Epithelial cell of esophagus (primary cell): ENCODE measurements at regions not wholly inside any gene's neighbourhood (a gene's known extent, or its start where the extent isn't known, plus 50 kb on each side); places are given as distances from the start of the nearest gene placed in this dataset.
A peak's percentile ranks its signal among the peaks of the same experiment; 100 is the strongest.
"Not testable (repeated sequence)": the region's sequence is repeated elsewhere in the genome, so short reads cannot be mapped to it uniquely, and the experiment has no call there.

Source experiments
- DNase-seq: peaks from one replicate; pipeline ENCODE4 v3.0.0; 2010; ENCODE audit warnings: low read depth
- H3K4me3 ChIP-seq: 2 replicates; pipeline ENCODE4 v1.5.1; 2011; ENCODE audit warnings: mild to moderate bottlenecking, low read length, control low read depth
- TF ChIP-seq, protein P1 (sequence below): IDR thresholded peaks from 2 replicates; pipeline ENCODE4 v1.5.1; 2011; ENCODE audit warnings: low read depth, mild to moderate bottlenecking, low read length, control low read depth, inconsistent platforms; ENCODE audit not compliant: insufficient read depth; ENCODE audit errors: missing control alignments

DNA sequence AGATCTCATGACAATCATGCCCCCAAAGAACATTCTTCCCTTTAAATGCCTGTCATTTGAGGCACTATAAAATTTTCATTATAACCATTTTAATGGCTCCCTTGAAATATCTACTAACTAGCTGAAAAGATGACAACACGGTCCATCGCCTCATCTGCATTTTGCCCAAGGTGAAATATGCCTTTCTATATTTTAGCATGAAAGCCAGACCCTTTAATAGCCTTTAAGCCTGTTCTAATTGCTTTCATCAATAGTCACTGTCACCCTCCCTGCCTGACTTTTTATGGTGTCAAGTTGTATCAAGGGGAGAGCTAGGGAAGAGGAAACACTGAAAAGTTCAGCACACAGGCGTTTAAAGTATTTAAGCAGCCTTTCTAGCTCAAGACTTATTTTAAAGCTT is 144.1 kb upstream of the PRICKLE2 start:
- no peak for DNase-seq
- TF ChIP-seq, protein P1, sequence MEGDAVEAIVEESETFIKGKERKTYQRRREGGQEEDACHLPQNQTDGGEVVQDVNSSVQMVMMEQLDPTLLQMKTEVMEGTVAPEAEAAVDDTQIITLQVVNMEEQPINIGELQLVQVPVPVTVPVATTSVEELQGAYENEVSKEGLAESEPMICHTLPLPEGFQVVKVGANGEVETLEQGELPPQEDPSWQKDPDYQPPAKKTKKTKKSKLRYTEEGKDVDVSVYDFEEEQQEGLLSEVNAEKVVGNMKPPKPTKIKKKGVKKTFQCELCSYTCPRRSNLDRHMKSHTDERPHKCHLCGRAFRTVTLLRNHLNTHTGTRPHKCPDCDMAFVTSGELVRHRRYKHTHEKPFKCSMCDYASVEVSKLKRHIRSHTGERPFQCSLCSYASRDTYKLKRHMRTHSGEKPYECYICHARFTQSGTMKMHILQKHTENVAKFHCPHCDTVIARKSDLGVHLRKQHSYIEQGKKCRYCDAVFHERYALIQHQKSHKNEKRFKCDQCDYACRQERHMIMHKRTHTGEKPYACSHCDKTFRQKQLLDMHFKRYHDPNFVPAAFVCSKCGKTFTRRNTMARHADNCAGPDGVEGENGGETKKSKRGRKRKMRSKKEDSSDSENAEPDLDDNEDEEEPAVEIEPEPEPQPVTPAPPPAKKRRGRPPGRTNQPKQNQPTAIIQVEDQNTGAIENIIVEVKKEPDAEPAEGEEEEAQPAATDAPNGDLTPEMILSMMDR, result no peak
- no peak overlapping the region for H3K4me3 ChIP-seq

DNA sequence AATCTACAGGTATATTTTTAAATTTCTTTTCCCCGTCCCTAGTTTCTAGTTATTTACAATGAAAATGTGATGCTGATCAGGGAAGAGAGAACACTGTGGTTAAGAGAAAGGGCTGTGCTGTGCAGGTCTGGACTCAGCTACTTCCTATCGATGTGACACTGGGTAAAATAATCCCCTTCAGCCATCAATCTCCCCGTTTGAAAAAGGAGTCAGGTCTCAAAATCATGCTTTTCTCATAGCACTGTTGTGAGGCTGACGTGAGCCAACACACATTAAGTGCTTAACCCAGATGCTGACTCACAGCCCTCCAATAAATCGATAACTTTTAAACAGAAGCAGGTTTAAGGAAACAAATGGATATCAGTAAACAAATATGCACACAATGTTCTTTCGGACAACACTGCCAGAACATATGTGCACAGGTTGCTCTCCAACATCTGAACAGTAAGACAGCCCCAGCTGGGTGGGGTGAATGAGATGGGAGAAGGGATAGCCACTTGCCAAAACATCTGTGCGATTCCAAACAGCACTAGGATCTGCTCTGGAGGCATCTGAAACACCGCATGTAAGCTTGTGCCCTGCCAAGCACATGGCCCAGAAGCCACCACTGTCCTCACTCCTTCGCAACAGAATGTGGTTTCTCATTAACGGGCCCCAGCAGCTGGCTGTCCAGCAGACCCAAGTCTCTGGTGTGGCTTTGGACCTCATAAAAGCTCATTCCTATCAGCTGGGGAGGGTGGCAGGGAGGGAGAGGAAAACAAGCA is 143.2 kb upstream of the PRICKLE2 start:
- DNase-seq, result no peak
- TF ChIP-seq, protein P1, result no peak
- no peak overlapping the region for H3K4me3 ChIP-seq

DNA sequence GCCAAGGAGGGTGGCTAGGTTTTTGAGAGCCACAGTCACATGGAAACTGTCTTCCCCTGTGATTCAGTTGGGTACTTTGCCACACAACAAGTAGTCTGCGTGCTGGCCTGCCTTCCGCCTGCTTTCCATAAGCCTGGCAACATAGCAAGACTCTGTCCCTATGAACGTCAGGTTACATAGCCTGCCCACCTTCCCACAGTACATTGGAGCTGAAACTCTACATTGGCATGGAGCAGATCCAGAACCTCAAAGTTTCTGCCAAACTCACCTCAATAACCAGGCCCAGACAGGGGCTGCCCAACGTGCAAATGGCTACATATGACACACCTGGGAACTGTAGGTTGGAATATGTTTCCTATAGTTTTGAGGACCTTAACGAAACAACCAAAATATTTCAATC is 140.6 kb upstream of the PRICKLE2 start:
- no peak overlapping the region for H3K4me3 ChIP-seq
- TF ChIP-seq, protein P1, result no peak
- no peak for DNase-seq

DNA sequence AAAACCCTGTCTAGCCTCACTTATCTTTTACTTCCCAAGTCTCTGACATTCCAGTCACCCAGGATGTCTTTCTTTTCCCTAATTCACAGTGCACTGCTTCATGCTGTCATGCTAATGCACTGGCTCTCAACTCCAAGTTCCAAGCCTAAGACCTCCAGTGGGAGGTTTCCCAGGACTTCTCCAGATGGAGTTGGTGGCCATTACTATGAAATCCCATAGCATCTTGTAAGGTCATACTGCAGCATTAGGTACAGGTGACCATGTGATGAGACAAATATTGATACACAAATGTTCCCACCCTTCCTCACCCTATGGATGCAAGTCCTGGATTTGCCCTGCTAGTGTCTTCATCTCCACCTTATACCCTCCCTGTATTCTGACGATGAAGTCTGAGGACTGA is 138.6 kb upstream of the PRICKLE2 start:
- DNase-seq, result no peak
- H3K4me3 ChIP-seq, result no peak overlapping the region
- TF ChIP-seq, protein P1, result no peak

DNA sequence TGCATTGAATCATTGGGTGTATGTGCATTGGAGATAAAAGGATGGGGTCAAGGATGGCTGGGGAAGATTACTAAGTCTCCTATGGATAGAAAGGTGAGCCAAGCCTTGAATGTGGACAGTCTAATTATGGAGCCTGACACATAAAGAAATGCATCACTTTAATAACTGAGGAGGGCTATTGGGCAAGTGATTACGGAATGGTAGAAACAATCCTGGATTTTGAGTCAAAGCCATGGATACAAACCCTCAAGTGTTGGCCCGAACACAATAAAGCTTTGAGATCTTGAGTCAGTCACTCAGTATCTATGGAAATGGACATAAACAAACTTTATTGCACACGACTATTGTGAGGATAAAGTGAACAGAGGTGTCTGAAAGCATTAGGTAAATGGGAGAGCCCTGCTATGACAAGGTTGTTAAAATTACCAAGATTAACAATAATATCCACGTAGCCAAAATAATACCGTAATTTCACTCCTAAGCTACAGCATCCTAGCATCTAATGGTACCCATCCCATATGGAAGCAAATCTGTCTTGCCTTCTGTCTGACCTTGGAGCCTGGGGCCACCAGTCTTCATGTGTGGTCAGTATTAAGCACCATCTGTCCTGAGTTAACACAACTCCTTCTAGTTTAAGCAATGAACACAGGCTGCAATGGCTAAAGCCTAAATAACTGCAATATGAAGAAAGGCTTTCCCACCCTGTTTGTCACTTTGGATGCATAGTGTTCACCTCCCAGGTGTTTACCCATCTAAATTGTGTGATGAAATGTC is 136.9 kb upstream of the PRICKLE2 start:
- H3K4me3 ChIP-seq, result no peak overlapping the region
- TF ChIP-seq, protein P1, result no peak
- DNase-seq, result peak; percentile 60

DNA sequence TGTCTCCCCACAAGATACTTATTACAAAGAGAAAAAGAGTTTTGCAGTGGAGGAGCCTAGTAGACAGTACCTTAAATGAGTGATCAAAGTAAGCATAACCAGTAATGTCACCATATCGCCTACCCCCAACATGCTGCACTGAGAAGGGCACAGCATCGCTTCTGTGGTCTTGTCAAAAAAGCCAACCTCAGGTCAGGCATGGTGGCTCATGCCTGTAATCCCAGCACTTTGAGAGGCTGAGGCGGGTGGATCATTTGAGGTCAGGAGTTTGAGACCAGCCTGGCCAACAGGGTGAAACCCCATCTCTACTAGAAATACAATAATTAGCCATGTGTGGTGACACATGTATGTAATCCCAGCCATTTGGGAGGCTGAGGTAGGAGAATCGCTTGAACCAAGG is 135.8 kb upstream of the PRICKLE2 start:
- DNase-seq, H3K4me3 ChIP-seq: not testable (repeated sequence)

DNA sequence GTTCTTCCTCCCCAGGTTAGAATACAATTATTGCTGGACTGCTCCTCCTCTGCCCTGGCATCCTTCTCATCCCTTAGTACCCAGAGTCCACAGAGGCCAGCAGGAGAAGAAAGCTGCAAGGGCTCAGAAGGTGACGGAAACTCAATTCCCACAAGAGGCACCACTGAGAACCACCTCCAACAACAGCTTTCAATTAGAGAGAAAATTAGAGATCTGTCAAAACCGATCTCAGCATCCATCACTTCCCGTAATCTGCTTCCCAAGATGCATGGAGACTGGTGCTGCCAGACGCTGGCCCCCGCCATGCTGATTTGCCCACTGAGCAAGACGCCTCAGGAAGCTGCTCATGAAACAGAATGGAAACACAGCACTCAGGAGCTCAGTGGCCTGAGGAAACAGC is 135.0 kb upstream of the PRICKLE2 start:
- TF ChIP-seq, protein P1, result no peak
- H3K4me3 ChIP-seq, result no peak overlapping the region
- DNase-seq, result no peak
